ENCODE measurements at regions not wholly inside any gene's neighbourhood (a gene's known extent, or its start where the extent isn't known, plus 50 kb on each side); places are given as distances from the start of the nearest gene placed in this dataset.

DNA sequence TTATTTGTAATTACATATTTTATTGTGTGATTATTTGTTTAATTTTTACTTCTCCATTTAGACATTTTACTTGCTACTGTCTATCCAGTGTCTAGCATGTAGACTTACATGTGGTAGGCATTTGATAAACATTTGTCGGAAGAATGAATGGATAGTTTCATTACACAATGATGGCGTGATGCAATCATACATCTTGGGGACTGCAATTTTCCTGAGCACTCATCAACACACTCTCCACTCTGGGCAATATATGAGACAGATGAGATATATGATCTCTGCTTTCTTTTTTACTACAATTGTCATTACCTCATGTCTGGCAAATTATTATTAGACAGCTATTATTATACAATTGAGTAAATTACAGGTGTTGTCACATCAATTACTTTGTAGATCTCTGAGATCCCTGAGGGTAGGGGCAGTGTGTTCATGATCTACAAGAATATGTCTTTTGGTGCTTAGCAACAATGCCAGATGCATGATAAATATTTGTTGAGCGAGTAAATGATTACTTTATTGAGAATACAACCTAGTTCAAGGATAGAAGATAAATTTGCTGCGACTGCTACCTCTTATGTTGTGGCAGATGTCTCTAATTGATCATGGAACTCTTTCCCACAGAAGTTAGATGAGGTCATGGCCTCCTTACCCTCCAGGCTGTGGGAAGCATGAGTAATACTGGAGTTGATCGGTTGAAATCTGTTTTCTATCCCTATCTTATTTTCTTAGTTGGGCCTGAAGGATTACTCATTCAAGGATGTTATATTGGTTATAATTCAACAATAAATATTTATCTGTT is 416.0 kb downstream of the LRIG3 start:
- Histone ChIP-seq H3K36me3 (replicated peaks in 1 of 2; ENCODE audit: control insufficient read depth in 1 of 2, insufficient read depth in 2 of 2, low read length in 1 of 2) (no peaks in the 10 kb centered on the region), H2AFZ (ENCODE audit: low read depth) (no peak overlapping the region), H4K20me1 (ENCODE audit: insufficient read depth) (no peaks in the 10 kb centered on the region), H3K9me2 (no peaks in the 10 kb centered on the region), H3K9me3 (no peaks in the 10 kb centered on the region; the same call in 1 of the 2 replicates), H3K4me3 (ENCODE audit: low read depth in 2 of 2, low read length in 1 of 2) (no peak overlapping the region), H3K4me1 (ENCODE audit: control insufficient read depth in 1 of 2, insufficient read depth in 2 of 2, low read depth in 1 of 2, low read length in 1 of 2) (peaks cover 0 to 5% of the 10 kb centered on the region in 2 experiments; a peak in 2 of 4 replicates), H3F3A (replicated peaks; ENCODE audit: insufficient read depth) (peaks cover 15% of the 10 kb centered on the region), H3K9ac (no peak overlapping the region), H3K27ac (ENCODE audit: low read depth in 2 of 2, low read length in 1 of 2) (peak overlapping the region in 1 of 2 experiments; percentile 86; a peak in 2 of 4 replicates), H3K4me2 (no peak overlapping the region), H3K27me3 (ENCODE audit: insufficient read depth) (no peaks in the 10 kb centered on the region), H3K79me2 (ENCODE audit: insufficient read depth) (no peaks in the 10 kb centered on the region)
- ChIA-PET POLR2A (no interaction called here), CTCF (no interaction called here)
- DNase-seq: no peak
- 17% methylated on average over 5 of the region's 5 CpGs for WGBS (ENCODE audit: low lambda C conversion rate)
- TF ChIP-seq RFX5 (IDR thresholded peaks at IDR 0.05; ENCODE audit: low read length) (no peak), CTCF (IDR thresholded peaks at IDR 0.05) (no peak), FOXM1 (IDR thresholded peaks at IDR 0.05; ENCODE audit: low read depth) (peak; percentile 58; the same call in 1 of the 2 replicates), POLR2AphosphoS5 (IDR thresholded peaks at IDR 0.05; ENCODE audit: low read depth, low read length) (peak; percentile 48; the same call in 1 of the 2 replicates), TCF12 (IDR thresholded peaks at IDR 0.05) (peak; percentile 97), MAX (IDR thresholded peaks at IDR 0.05; ENCODE audit: low read depth) (no peak), RAD21 (IDR thresholded peaks at IDR 0.05; ENCODE audit: low read length) (no peak), TEAD4 (IDR thresholded peaks at IDR 0.05; ENCODE audit: borderline replicate concordance, insufficient read depth) (peak; percentile 46; the same call in 1 of the 2 replicates), EP300 (IDR thresholded peaks at IDR 0.05; ENCODE audit: borderline replicate concordance in 1 of 2, low read depth in 1 of 2, low read length in 1 of 2) (peak; percentile 81 to 91), NFIC (IDR thresholded peaks at IDR 0.05; ENCODE audit: borderline replicate concordance) (peak; percentile 58; the same call in 1 of the 2 replicates), TAF1 (IDR thresholded peaks at IDR 0.05; ENCODE audit: borderline replicate concordance, low read depth, low read length) (no peak), FOXJ3 (CRISPR knock-in tag; IDR thresholded peaks at IDR 0.05) (no peak), JUND (IDR thresholded peaks at IDR 0.05) (peak; percentile 86), ELF1 (IDR thresholded peaks at IDR 0.05) (no peak), YY1 (IDR thresholded peaks at IDR 0.05; ENCODE audit: low read depth) (no peak), SMC3 (IDR thresholded peaks at IDR 0.05; ENCODE audit: low read depth, low read length) (no peak), GATA2 (CRISPR knock-in tag; IDR thresholded peaks at IDR 0.05) (no peak), PBX3 (IDR thresholded peaks at IDR 0.05) (peak; percentile 89), MEF2A (IDR thresholded peaks at IDR 0.05; ENCODE audit: borderline replicate concordance, low read depth) (no peak), RCOR1 (IDR thresholded peaks at IDR 0.05; ENCODE audit: low read length) (no peak), MXI1 (IDR thresholded peaks at IDR 0.05; ENCODE audit: low read depth, low read length) (no peak), CHD2 (IDR thresholded peaks at IDR 0.05; ENCODE audit: low read length, partially characterized antibody) (no peak), RXRA (IDR thresholded peaks at IDR 0.05; ENCODE audit: borderline replicate concordance, low read depth) (peak; percentile 95)
- TF ChIP-seq, protein P1, sequence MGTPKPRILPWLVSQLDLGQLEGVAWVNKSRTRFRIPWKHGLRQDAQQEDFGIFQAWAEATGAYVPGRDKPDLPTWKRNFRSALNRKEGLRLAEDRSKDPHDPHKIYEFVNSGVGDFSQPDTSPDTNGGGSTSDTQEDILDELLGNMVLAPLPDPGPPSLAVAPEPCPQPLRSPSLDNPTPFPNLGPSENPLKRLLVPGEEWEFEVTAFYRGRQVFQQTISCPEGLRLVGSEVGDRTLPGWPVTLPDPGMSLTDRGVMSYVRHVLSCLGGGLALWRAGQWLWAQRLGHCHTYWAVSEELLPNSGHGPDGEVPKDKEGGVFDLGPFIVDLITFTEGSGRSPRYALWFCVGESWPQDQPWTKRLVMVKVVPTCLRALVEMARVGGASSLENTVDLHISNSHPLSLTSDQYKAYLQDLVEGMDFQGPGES (IDR thresholded peaks at IDR 0.05; ENCODE audit: low read depth, low read length): no peak
- TF ChIP-seq, protein P2, sequence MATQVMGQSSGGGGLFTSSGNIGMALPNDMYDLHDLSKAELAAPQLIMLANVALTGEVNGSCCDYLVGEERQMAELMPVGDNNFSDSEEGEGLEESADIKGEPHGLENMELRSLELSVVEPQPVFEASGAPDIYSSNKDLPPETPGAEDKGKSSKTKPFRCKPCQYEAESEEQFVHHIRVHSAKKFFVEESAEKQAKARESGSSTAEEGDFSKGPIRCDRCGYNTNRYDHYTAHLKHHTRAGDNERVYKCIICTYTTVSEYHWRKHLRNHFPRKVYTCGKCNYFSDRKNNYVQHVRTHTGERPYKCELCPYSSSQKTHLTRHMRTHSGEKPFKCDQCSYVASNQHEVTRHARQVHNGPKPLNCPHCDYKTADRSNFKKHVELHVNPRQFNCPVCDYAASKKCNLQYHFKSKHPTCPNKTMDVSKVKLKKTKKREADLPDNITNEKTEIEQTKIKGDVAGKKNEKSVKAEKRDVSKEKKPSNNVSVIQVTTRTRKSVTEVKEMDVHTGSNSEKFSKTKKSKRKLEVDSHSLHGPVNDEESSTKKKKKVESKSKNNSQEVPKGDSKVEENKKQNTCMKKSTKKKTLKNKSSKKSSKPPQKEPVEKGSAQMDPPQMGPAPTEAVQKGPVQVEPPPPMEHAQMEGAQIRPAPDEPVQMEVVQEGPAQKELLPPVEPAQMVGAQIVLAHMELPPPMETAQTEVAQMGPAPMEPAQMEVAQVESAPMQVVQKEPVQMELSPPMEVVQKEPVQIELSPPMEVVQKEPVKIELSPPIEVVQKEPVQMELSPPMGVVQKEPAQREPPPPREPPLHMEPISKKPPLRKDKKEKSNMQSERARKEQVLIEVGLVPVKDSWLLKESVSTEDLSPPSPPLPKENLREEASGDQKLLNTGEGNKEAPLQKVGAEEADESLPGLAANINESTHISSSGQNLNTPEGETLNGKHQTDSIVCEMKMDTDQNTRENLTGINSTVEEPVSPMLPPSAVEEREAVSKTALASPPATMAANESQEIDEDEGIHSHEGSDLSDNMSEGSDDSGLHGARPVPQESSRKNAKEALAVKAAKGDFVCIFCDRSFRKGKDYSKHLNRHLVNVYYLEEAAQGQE (IDR thresholded peaks at IDR 0.05; ENCODE audit: low read depth, low read length): no peak
- TF ChIP-seq, protein P3, sequence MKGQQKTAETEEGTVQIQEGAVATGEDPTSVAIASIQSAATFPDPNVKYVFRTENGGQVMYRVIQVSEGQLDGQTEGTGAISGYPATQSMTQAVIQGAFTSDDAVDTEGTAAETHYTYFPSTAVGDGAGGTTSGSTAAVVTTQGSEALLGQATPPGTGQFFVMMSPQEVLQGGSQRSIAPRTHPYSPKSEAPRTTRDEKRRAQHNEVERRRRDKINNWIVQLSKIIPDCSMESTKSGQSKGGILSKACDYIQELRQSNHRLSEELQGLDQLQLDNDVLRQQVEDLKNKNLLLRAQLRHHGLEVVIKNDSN (IDR thresholded peaks at IDR 0.05; ENCODE audit: borderline replicate concordance, low read depth): no peak
